ENCODE measurements at regions not wholly inside any gene's neighbourhood (a gene's known extent, or its start where the extent isn't known, plus 50 kb on each side); places are given as distances from the start of the nearest gene placed in this dataset.
"Not testable (repeated sequence)": the region's sequence is repeated elsewhere in the genome, so short reads cannot be mapped to it uniquely, and the experiment has no call there.

GRCh38 chr9:38342532-38342931 lies 50.0 kb upstream of the ALDH1B1 start:
- DNase-seq, result no peak

- no peak for DNase-seq
Measured at GRCh38 chr9:38342096-38342495, 50.4 kb upstream of the ALDH1B1 start.

- no peak for DNase-seq
Measured at GRCh38 chr9:38339496-38339895, 53.0 kb upstream of the ALDH1B1 start.

GRCh38 chr9:38339087-38339486 lies 53.4 kb upstream of the ALDH1B1 start:
- DNase-seq, result no peak

GRCh38 chr9:38338342-38339018 lies 54.0 kb upstream of the ALDH1B1 start:
- no peak for DNase-seq

GRCh38 chr9:38337706-38338264 lies 54.7 kb upstream of the ALDH1B1 start:
- DNase-seq, result no peak

GRCh38 chr9:38337181-38337580 lies 55.3 kb upstream of the ALDH1B1 start:
- no peak for DNase-seq

GRCh38 chr9:38336341-38336740 lies 56.2 kb upstream of the ALDH1B1 start:
- DNase-seq, result no peak

- DNase-seq, result no peak
Measured at GRCh38 chr9:38335686-38336085, 56.8 kb upstream of the ALDH1B1 start.

- DNase-seq, result no peak
Measured at GRCh38 chr9:38334234-38334633, 58.3 kb upstream of the ALDH1B1 start.

- no peak for DNase-seq
Measured at GRCh38 chr9:38333047-38333446, 59.5 kb upstream of the ALDH1B1 start.

GRCh38 chr9:38332625-38333024 lies 59.9 kb upstream of the ALDH1B1 start:
- no peak for DNase-seq

- no peak for DNase-seq
Measured at GRCh38 chr9:38331141-38331540, 61.4 kb upstream of the ALDH1B1 start.

- DNase-seq, result no peak
Measured at GRCh38 chr9:38329968-38330367, 62.5 kb upstream of the ALDH1B1 start.

- no peak for DNase-seq
Measured at GRCh38 chr9:38328765-38329164, 63.7 kb upstream of the ALDH1B1 start.

- no peak for DNase-seq
Measured at GRCh38 chr9:38326122-38326521, 66.4 kb upstream of the ALDH1B1 start.

- DNase-seq, result not testable (repeated sequence)
Measured at GRCh38 chr9:38324213-38324612, 68.3 kb upstream of the ALDH1B1 start.

- no peak for DNase-seq
Measured at GRCh38 chr9:38322937-38323336, 69.6 kb upstream of the ALDH1B1 start.

- no peak for DNase-seq
Measured at GRCh38 chr9:38319496-38320173, 72.9 kb upstream of the ALDH1B1 start.

- DNase-seq, result no peak
Measured at GRCh38 chr9:38318759-38319495, 73.6 kb upstream of the ALDH1B1 start.

GRCh38 chr9:38316166-38316780 lies 76.2 kb upstream of the ALDH1B1 start:
- DNase-seq, result no peak

- no peak for DNase-seq
Measured at GRCh38 chr9:38315085-38315595, 77.4 kb upstream of the ALDH1B1 start.

GRCh38 chr9:38313421-38313820 lies 79.1 kb upstream of the ALDH1B1 start:
- DNase-seq, result no peak

Measured in midbrain (tissue), 1 donor.